PFSK-1 (cell line): ENCODE measurements at regions not wholly inside any gene's neighbourhood (a gene's known extent, or its start where the extent isn't known, plus 50 kb on each side); places are given as distances from the start of the nearest gene placed in this dataset.

Experiments
- FOXP2 ChIP-seq: optimal IDR thresholded peaks from 2 replicates; pipeline ENCODE3; 2011; ENCODE audit warnings: borderline replicate concordance, control low read depth, inconsistent platforms; ENCODE audit not compliant: insufficient read depth; ENCODE audit errors: extremely low read length, extremely low read depth
- POLR2AphosphoS5 ChIP-seq: IDR thresholded peaks from 2 replicates; pipeline ENCODE4 v1.6.1; 2012; ENCODE audit warnings: low read depth, mild to moderate bottlenecking, control low read depth, low read length, moderate library complexity
- TAF1 ChIP-seq: IDR thresholded peaks from 2 replicates; pipeline ENCODE4 v1.6.1; 2012; ENCODE audit warnings: low read length, control low read depth, borderline replicate concordance; ENCODE audit not compliant: insufficient read depth

DNA sequence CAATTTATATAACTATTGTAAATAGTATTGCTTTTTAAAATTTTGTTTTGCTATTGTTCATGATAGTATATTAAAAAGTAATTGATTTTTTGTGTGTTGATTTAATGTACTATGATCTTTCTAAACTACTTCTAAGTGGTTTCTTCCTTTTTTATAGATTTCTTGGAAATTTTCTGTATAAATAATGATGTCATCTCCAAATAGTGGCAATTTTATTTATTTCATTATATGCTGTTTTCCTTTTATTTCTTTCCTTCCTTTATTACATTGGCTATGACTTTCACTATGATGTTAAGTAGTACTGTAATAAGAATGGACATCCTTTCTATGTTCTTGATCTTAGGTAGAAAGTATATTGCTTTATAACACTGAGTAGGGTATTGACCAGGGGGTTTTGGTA, 451.5 kb upstream of the SPTLC3 start:
- TF ChIP-seq POLR2AphosphoS5 (no peak), FOXP2 (no peak), TAF1 (no peak)
